ENCODE measurements at regions not wholly inside any gene's neighbourhood (a gene's known extent, or its start where the extent isn't known, plus 50 kb on each side); places are given as distances from the start of the nearest gene placed in this dataset.

DNA sequence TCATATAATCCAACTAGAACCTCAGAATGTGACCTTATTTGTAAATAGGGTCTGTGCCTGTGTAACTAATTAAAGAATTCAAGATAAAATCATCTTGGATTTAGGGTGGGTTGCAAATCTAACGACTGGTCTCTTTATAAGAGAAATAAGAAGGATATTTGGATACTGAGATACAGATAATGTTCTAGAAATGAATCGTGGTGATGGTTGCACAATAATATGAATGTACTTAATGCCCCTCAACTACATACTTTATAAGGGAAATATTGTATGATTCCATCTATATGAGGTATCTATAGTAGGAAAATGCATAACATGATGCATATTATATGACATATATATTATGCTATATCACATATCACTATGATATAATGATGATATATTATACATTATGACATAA is 265.7 kb downstream of the SEMA3D start:
- no peak for TF ChIP-seq ZC3H11A (IDR thresholded peaks at IDR 0.05)
- TF ChIP-seq, protein P1, sequence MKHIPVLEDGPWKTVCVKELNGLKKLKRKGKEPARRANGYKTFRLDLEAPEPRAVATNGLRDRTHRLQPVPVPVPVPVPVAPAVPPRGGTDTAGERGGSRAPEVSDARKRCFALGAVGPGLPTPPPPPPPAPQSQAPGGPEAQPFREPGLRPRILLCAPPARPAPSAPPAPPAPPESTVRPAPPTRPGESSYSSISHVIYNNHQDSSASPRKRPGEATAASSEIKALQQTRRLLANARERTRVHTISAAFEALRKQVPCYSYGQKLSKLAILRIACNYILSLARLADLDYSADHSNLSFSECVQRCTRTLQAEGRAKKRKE (CRISPR knock-in tag; IDR thresholded peaks at IDR 0.05; ENCODE audit: low read depth), result no peak
- TF ChIP-seq MAFK (IDR thresholded peaks at IDR 0.05; ENCODE audit: partially characterized antibody), result no peak
